OCI-LY1 (cell line): ENCODE measurements at regions not wholly inside any gene's neighbourhood (a gene's known extent, or its start where the extent isn't known, plus 50 kb on each side); places are given as distances from the start of the nearest gene placed in this dataset.

Experiments
- H2AFZ ChIP-seq: fragments of 200-600 bp; sonication (generic), shearing (Covaris generic); 2 replicates; pipeline ENCODE4 v1.6.0; 2014; ENCODE audit warnings: antibody characterized with exemption, mild to moderate bottlenecking, low read length
- H3F3A ChIP-seq: fragments of 200-600 bp; sonication (generic), shearing (Covaris generic); 2 replicates; pipeline ENCODE4 v1.6.0; 2014; ENCODE audit warnings: mild to moderate bottlenecking, antibody characterized with exemption, low read length, moderate library complexity; ENCODE audit not compliant: insufficient read depth
- H3K27ac ChIP-seq: fragments of 200-600 bp; sonication (generic); 2 replicates; pipeline ENCODE4 v1.5.1; 2014; ENCODE audit warnings: low read length, mixed run types, mild to moderate bottlenecking, low read depth; ENCODE audit not compliant: poor library complexity, severe bottlenecking
- H3K27me3 ChIP-seq: fragments of 200-600 bp; sonication (generic); 2 replicates; pipeline ENCODE4 v1.6.0; 2014; ENCODE audit warnings: antibody characterized with exemption, mild to moderate bottlenecking, low read length, moderate library complexity; ENCODE audit not compliant: insufficient read depth
- H3K36me3 ChIP-seq: fragments of 200-600 bp; sonication (generic); 2 replicates; pipeline ENCODE4 v1.6.1; 2014; ENCODE audit warnings: mild to moderate bottlenecking, antibody characterized with exemption, low read length, moderate library complexity, mixed read lengths; ENCODE audit not compliant: insufficient read depth
- H3K4me1 ChIP-seq: fragments of 200-600 bp; sonication (generic); 2 replicates; pipeline ENCODE4 v1.5.1; 2014; ENCODE audit warnings: mild to moderate bottlenecking, low read length, moderate library complexity; ENCODE audit not compliant: insufficient read depth, severe bottlenecking
- H3K4me2 ChIP-seq: fragments of 200-600 bp; sonication (generic), shearing (Covaris generic); 2 replicates; pipeline ENCODE4 v1.6.1; 2014; ENCODE audit warnings: low read length
- H3K4me3 ChIP-seq: fragments of 200-600 bp; sonication (generic); 2 replicates; pipeline ENCODE4 v1.5.1; 2014; ENCODE audit warnings: low read length, low read depth, mild to moderate bottlenecking, mixed read lengths; ENCODE audit not compliant: poor library complexity, severe bottlenecking
- H3K79me2 ChIP-seq: fragments of 200-600 bp; shearing (Covaris generic); 2 replicates; pipeline ENCODE4 v1.6.1; 2016; ENCODE audit warnings: mixed run types, low read length, mixed read lengths; ENCODE audit not compliant: insufficient read depth
- H3K9ac ChIP-seq: fragments of 200-600 bp; sonication (generic), shearing (Covaris generic); 2 replicates; pipeline ENCODE4 v1.6.1; 2014; ENCODE audit warnings: mild to moderate bottlenecking, low read length, mixed read lengths
- H3K9me2 ChIP-seq: fragments of 200-600 bp; sonication (generic), shearing (Covaris generic); 2 replicates; pipeline ENCODE4 v1.6.1; 2014; ENCODE audit warnings: low read depth, mild to moderate bottlenecking, low read length, mixed read lengths
- H3K9me3 ChIP-seq: fragments of 200-600 bp; shearing (Covaris generic); 2 replicates; pipeline ENCODE4 v1.6.1; 2014; ENCODE audit warnings: low read length, mixed read lengths
- H4K20me1 ChIP-seq: fragments of 200-600 bp; sonication (generic), shearing (Covaris generic); 2 replicates; pipeline ENCODE4 v1.6.0; 2016; ENCODE audit warnings: mild to moderate bottlenecking, low read length; ENCODE audit not compliant: insufficient read depth
- CTCF ChIP-seq: fragments of 200-600 bp; sonication (generic), shearing (Covaris generic); IDR thresholded peaks from 2 replicates; pipeline ENCODE4 v1.5.1; 2017; ENCODE audit warnings: mild to moderate bottlenecking, antibody characterized with exemption, low read length, moderate library complexity, mixed read lengths
- EZH2 ChIP-seq: fragments of 200-600 bp; sonication (generic), shearing (Covaris generic); IDR thresholded peaks from 2 replicates; pipeline ENCODE4 v1.8.0; 2017; ENCODE audit warnings: borderline replicate concordance, mixed run types, mild to moderate bottlenecking, antibody characterized with exemption, low read length, moderate library complexity, mixed read lengths

- H3K4me1 ChIP-seq: no peaks in the 10 kb centered on the region
- H4K20me1 ChIP-seq: no peaks in the 10 kb centered on the region
- H3K9me3 ChIP-seq: no peaks in the 10 kb centered on the region
- no peaks in the 10 kb centered on the region for H3K27me3 ChIP-seq
- no peaks in the 10 kb centered on the region for H3K36me3 ChIP-seq
- H3K4me3 ChIP-seq: no peak overlapping the region
- TF ChIP-seq CTCF (no peak), EZH2 (no peak)
- H3K9me2 ChIP-seq: no peaks in the 10 kb centered on the region; the same call in 1 of the 2 replicates
- no peak overlapping the region for H2AFZ ChIP-seq
- no peak overlapping the region for H3K9ac ChIP-seq
- H3K79me2 ChIP-seq: no peaks in the 10 kb centered on the region
- H3K27ac ChIP-seq: no peak overlapping the region
- no peaks in the 10 kb centered on the region for H3F3A ChIP-seq
- H3K4me2 ChIP-seq: no peak overlapping the region
Measured at GRCh38 chr15:96457841-96458240, 127.3 kb downstream of the NR2F2 start.

GRCh38 chr15:96460106-96460505 is 129.6 kb downstream of the NR2F2 start:
- no peaks in the 10 kb centered on the region for H3F3A ChIP-seq
- H3K4me2 ChIP-seq: no peak overlapping the region
- H3K9me2 ChIP-seq: no peaks in the 10 kb centered on the region; the same call in 1 of the 2 replicates

GRCh38 chr15:96462768-96463750 is 132.6 kb downstream of the NR2F2 start:
- no peak overlapping the region for H3K9ac ChIP-seq
- no peak overlapping the region for H3K4me2 ChIP-seq
- H3K4me1 ChIP-seq: no peaks in the 10 kb centered on the region
- H3F3A ChIP-seq: no peaks in the 10 kb centered on the region
- no peaks in the 10 kb centered on the region for H3K9me2 ChIP-seq
- H3K4me3 ChIP-seq: no peak overlapping the region
- no peak overlapping the region for H2AFZ ChIP-seq
- H3K79me2 ChIP-seq: no peaks in the 10 kb centered on the region
- TF ChIP-seq EZH2: no peak
- TF ChIP-seq CTCF: no peak
- H3K36me3 ChIP-seq: no peaks in the 10 kb centered on the region
- H3K9me3 ChIP-seq: no peaks in the 10 kb centered on the region
- H4K20me1 ChIP-seq: no peaks in the 10 kb centered on the region
- no peaks in the 10 kb centered on the region for H3K27me3 ChIP-seq
- H3K27ac ChIP-seq: no peak overlapping the region

More at GRCh38 chr15:96460106-96460505, 129.6 kb downstream of the NR2F2 start:
- TF ChIP-seq EZH2: no peak
- no peak for TF ChIP-seq CTCF
- Histone ChIP-seq H3K9me3 (no peaks in the 10 kb centered on the region), H4K20me1 (no peaks in the 10 kb centered on the region), H3K36me3 (no peaks in the 10 kb centered on the region), H3K4me3 (no peak overlapping the region), H3K4me1 (no peaks in the 10 kb centered on the region), H3K27me3 (no peaks in the 10 kb centered on the region), H3K9ac (no peak overlapping the region), H3K79me2 (no peaks in the 10 kb centered on the region), H3K27ac (no peak overlapping the region), H2AFZ (no peak overlapping the region)
